ENCODE measurements at regions not wholly inside any gene's neighbourhood (a gene's known extent, or its start where the extent isn't known, plus 50 kb on each side); places are given as distances from the start of the nearest gene placed in this dataset.
A peak's percentile ranks its signal among the peaks of the same experiment; 100 is the strongest.

GRCh38 chr14:98571104-98571503 is 700.9 kb downstream of the BCL11B start:
- no peak for DNase-seq (ENCODE audit: low read depth)

GRCh38 chr14:98573082-98573481 is 698.9 kb downstream of the BCL11B start:
- DNase-seq (ENCODE audit: low read depth) = no peak

GRCh38 chr14:98576463-98576862 is 695.5 kb downstream of the BCL11B start:
- no peak for DNase-seq (ENCODE audit: low read depth)

- DNase-seq (ENCODE audit: low read depth) = peak; percentile 24
These were observed 693.8 kb downstream of the BCL11B start for GRCh38 chr14:98578204-98578603.

- DNase-seq (ENCODE audit: low read depth) = no peak
These were observed 692.9 kb downstream of the BCL11B start for GRCh38 chr14:98579140-98579539.

- DNase-seq (ENCODE audit: low read depth) = no peak
These were observed 691.8 kb downstream of the BCL11B start for GRCh38 chr14:98580131-98580678.

- no peak for DNase-seq (ENCODE audit: low read depth)
These were observed 689.7 kb downstream of the BCL11B start for GRCh38 chr14:98582276-98582675.

- DNase-seq (ENCODE audit: low read depth) = no peak
These were observed 680.8 kb downstream of the BCL11B start for GRCh38 chr14:98591161-98591560.

GRCh38 chr14:98592611-98593170 is 679.3 kb downstream of the BCL11B start:
- DNase-seq (ENCODE audit: low read depth) = no peak

GRCh38 chr14:98593361-98593761 is 678.6 kb downstream of the BCL11B start:
- no peak for DNase-seq (ENCODE audit: low read depth)

GRCh38 chr14:98594156-98594555 is 677.8 kb downstream of the BCL11B start:
- no peak for DNase-seq (ENCODE audit: low read depth)

GRCh38 chr14:98598576-98598975 is 673.4 kb downstream of the BCL11B start:
- DNase-seq (ENCODE audit: low read depth) = no peak

GRCh38 chr14:98599082-98599481 is 672.9 kb downstream of the BCL11B start:
- no peak for DNase-seq (ENCODE audit: low read depth)

GRCh38 chr14:98602983-98603382 is 669.0 kb downstream of the BCL11B start:
- no peak for DNase-seq (ENCODE audit: low read depth)

- no peak for DNase-seq (ENCODE audit: low read depth)
These were observed 667.0 kb downstream of the BCL11B start for GRCh38 chr14:98605043-98605442.

- DNase-seq (ENCODE audit: low read depth) = no peak
These were observed 665.9 kb downstream of the BCL11B start for GRCh38 chr14:98606041-98606640.

- DNase-seq (ENCODE audit: low read depth) = no peak
These were observed 665.2 kb downstream of the BCL11B start for GRCh38 chr14:98606816-98607215.

GRCh38 chr14:98607341-98607910 is 664.6 kb downstream of the BCL11B start:
- DNase-seq (ENCODE audit: low read depth) = no peak

- DNase-seq (ENCODE audit: low read depth) = no peak
These were observed 663.6 kb downstream of the BCL11B start for GRCh38 chr14:98608071-98609060.

GRCh38 chr14:98612434-98613200 is 659.4 kb downstream of the BCL11B start:
- DNase-seq (ENCODE audit: low read depth) = no peak

- no peak for DNase-seq (ENCODE audit: low read depth)
These were observed 657.3 kb downstream of the BCL11B start for GRCh38 chr14:98614741-98615140.

Measured in GM04504 (cell line).